Amniotic epithelial cell (primary cell): ENCODE measurements at regions not wholly inside any gene's neighbourhood (a gene's known extent, or its start where the extent isn't known, plus 50 kb on each side); places are given as distances from the start of the nearest gene placed in this dataset.
"Not testable (repeated sequence)": the region's sequence is repeated elsewhere in the genome, so short reads cannot be mapped to it uniquely, and the experiment has no call there.

Experiments used
- DNase-seq: peaks from one replicate; pipeline ENCODE4 v3.0.0-alpha.2; 2010; ENCODE audit warnings: low read depth

DNA sequence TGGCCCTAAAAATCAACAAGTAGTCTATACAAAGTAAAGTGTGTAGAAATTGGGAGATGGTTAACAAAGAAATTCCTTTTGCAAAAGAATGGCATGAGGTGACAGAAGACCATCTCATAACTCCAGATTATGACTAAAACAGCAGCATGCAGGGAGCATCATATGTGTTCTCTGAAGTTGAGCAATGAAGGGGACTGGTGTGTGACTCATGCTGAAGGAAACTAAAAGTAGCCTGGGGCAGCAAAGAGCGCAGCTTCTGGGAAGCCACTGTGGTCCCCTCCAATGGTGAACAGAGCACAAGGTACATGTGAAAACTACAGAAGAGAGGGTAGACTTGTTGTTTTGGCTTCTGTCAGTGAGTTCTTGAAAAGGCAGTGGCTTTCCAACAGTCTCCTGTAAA lies 133.4 kb downstream of the MACC1 start:
- DNase-seq, result peak; percentile 65

DNA sequence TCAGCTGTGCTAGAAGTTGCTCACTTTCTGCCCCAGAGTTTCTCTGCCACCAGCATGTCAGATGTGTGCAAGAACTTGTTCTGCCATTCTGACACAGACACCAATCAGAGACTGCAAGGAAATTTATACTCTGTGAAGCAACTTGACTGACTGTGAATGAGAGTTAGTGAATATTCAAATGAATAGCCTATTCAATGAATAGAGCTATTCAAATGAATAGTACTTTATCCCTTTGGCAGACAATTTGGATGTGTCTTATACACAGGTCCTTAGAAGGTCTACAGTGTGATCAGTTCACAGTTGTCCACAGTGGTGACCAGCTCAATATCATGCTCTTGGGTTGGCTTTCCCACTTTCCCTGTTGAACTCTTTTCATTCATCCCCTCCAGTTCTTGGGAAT lies 138.1 kb downstream of the MACC1 start:
- no peak for DNase-seq

DNA sequence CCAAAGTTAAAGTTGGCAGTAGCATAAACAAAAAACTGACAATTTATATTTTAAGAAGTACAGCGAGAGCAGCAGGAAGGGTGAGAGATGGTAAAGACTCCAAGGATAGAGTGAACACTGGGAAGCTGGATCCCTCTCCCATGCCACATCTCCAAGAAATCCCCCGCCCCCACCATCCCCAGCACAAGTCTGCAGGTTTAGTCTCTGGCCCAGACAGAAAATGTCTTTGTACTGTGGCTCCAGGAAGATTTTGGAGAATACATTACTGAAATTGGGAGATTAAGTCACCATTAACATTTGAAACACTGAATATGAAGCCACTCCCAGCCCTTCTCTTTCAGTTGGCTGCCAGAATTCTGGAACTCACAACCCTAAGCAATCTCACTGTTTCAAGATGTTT lies 140.3 kb downstream of the MACC1 start:
- DNase-seq, result no peak

DNA sequence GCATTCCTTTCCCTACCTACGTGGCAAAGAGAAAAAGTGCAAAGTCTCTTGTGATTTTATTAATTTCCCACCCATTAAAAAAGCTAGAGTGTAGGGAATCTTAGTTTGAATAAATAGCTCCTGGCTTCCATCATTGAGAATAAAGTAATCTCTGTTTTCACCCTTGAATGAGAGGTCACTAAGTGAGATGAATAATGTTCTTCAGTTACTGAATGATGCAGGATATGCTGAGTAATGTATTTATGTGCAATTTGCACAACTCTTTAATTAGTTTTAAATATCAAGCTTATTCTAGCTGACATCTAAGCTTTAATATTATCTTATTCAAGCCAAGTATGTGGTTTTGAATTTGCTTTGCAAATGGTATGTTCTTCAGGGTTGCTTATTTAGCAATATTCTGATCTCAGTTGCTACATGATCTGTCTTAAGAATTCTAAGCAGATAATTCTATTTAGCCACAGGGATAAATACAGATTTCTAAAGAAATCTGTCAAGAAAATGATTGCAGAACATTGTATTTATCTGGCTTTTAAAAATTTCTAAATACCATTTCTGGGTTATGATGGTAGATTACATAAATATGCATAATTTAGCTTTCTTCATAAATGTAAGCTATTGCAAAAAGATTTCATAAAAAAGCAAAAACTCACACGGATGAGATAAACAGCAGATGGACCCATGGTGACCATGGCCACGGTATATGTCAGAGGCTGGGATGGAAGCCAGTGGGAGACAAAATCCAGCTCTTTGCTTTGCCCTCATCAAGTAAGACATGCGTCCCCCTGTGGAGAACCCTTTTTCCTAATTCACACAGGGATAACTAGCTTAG lies 141.0 kb downstream of the MACC1 start:
- DNase-seq, result peak; percentile 95

DNA sequence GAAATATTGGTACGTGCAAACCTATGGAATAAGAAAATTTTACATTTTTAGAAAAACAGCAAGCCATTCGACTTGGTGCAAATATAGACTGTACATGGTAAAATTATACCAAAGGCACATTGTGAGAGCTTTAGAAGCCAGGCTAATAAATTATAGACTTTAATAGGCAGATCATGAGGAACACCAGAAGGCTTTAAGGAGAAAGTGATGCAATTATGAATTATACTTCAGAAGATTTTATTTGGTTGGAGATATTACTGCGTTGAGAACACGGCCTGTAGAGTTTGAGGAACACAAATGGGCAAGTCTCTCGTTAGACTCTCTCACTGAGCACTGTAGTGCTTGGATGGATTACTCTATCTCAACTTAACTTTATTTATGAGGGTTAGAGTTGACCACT lies 141.7 kb downstream of the MACC1 start:
- DNase-seq, result peak; percentile 16

DNA sequence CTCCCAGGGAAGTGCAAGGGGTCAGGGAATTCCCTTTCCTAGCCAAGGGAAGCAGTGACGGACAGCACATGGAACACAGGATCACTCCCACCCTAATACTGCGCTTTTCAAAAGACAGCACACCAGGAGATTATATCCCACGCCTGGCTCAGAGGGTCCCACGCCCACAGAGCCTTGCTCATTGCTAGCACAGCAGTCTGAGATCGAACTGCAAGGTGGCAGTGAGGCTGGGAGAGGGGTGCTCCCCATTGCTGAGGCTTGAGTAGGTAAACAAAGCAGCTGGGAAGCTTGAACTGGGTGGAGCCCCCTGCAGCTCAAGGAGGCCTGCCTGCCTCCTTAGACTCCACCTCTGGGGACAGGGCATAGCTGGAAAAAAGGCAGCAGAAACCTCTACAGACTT lies 149.2 kb downstream of the MACC1 start:
- not testable (repeated sequence) for DNase-seq

DNA sequence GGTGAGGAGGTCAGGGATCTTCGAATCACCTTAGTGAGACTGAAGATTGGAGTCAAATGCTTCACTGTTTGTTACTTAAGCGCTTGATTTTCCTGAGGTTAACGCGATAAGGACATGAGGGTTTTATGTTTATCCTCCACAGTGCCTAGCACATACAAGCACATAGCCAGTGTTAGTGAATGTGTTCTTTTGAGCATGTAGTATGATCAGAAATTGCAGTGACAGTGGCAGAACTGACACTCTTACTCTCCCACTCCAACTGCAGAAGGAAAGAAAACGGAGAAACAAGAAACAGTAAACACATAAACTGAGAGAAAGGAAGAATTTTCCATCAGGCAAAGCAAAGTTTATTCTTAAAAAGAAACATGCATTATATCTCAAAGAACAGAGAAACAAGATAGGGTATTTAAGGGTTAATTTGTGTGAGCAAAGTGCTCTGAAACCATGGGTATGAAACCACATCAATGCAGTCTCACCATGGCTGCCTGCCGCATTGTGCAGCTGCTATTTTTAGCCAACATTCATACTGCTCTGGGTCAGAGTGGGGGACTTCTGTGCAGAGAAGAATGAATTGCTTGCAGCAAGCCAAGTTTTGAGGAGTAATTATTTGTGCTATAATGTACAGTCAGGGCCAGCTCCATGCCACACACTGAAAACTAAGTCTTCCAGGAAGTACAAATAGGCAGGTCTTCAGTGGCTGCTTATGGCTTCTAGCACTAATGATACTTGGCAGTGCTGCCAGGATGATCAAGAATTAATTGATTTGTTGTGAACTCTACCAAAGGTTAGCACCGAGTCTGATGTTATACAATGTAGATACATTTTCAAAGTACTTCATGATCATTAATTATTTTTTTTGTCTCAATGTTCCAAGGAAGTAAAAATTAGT lies 152.0 kb downstream of the MACC1 start:
- peak; percentile 46 for DNase-seq

GRCh38 chr7:20064181-20064970 lies 152.8 kb downstream of the MACC1 start:
- peak; percentile 48 for DNase-seq

- DNase-seq, result no peak
Observed at GRCh38 chr7:20063644-20064043, 153.5 kb downstream of the MACC1 start.

GRCh38 chr7:20062932-20063331 lies 154.3 kb downstream of the MACC1 start:
- no peak for DNase-seq

- no peak for DNase-seq
Observed at GRCh38 chr7:20053334-20054104, 163.7 kb downstream of the MACC1 start.

- DNase-seq, result no peak
Observed at GRCh38 chr7:20050241-20050966, 166.8 kb downstream of the MACC1 start.

- DNase-seq, result no peak
Observed at GRCh38 chr7:20038676-20039075, 178.5 kb downstream of the MACC1 start.

DNA sequence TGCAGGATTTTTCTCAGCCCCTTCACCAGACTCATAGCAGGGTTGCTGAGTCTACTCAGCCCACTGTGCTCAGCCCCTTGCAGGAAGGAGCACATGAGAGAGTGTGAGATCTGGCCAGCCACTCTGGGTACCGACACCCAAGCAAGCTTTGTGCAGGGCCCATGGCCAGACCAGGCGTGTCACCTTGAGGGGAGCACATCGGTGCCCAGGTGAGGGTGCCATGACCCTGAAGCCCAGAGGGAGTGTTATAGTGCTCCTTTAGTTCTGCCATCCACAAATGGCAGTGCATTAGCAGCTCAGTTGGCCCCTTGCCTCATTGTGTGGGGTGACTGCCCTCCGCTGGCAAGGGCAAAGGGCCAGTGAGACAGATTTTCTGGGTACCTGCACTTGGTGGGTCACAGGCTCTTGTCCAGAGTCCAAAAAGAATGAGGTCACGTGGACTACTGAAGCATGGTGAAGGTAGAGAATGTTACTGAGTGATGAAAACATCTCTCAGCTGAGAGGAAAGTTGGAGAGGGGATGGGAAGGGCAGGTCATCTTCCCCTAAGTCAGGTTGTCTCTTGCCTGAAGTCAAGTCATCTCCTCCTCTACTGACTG lies 181.8 kb downstream of the MACC1 start:
- DNase-seq, result no peak

DNA sequence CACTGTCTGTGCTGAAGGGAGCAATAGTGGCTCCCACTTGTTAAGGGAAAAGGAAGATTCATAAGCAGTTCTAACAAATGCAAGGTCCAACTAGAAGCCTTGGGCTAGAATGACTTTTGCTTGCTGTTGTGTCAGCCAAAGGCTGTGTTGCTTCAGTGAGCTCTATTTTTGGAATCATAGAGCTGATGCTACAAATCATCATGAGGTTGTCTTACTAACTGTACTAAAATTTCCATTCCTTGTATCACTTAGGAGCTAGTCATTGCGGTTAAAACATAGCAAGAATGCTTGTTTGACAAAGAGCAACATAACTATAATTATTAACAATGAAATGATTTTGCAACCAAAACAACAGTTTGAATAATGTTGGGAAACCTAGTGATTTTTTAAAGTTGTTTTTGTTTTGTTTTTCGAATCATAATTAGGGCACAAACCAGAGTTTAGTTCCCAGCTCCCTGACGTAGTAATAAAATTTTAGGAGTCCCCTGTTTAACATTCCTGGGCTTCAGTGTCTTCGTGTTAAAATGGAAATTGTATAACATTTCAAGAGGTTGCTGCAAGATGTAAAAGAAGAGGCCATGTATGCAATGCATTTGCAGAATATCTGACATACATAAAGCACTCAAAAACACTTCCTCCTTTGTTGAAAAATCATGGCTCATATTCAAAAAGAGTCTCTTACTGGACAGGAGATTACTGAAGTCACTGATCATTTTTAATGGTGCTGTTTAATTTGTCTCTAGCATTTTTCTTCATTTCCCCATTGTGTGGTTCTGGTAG lies 183.4 kb downstream of the MACC1 start:
- peak; percentile 94 for DNase-seq

DNA sequence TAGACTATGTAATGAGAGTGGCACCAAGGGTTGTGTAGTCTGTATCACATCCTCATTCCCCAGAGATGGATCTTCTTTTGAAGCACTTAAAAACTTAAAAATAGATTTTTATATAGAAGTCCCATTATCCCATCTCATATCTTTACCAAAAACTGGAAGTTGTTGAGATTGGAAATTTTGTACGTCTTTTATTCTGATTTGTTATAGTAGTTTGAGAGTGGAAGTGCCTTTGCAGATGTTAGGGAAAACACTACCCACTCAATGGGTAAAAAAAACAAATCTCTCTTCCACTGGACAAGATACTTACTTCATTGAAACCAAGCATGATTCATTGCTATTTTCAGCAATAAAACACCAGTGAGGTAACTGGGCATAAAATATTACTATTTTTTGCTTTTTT lies 184.4 kb downstream of the MACC1 start:
- DNase-seq, result no peak

DNA sequence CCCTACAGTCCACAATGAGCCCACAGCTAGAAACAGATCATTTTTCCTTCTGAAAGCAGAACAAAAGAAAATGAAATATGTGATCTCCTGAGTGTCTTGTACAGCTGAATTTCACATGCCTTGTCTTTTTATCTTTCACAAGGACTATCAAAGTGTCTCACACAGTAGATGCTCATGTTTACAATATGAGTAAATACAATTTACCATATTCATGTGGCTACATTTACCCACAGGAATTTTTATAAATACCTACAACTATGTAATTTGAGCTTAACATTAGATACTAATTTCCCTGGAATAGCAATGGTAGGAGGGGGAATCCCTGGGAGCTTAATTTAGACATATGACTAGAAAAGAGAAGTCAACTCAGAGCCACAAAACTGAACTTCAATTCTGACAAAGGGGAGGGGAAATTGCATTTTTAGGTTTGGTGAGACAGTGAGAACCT lies 186.2 kb downstream of the MACC1 start:
- peak; percentile 49 for DNase-seq

DNA sequence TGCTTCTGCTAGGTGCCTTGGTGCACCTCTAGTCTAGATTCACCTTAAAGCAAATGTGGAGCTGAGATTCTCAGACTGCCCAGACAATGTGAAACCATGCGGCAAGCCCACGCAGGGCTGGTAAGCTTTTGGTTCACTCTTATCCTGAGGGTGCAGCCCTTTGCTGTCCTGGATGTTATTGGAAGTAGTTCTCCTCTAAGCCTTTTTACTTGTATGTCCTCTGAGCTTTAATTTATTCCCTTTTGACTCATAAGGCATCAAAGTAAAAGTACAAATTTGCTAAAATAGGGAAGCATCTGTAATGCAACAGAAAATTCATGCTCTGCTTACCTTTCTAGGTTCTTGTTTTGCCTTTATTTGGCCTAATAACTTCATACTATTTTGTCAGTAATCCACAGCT lies 186.8 kb downstream of the MACC1 start:
- DNase-seq, result no peak

- DNase-seq, result no peak
Observed at GRCh38 chr7:20026762-20027161, 190.4 kb downstream of the MACC1 start.

DNA sequence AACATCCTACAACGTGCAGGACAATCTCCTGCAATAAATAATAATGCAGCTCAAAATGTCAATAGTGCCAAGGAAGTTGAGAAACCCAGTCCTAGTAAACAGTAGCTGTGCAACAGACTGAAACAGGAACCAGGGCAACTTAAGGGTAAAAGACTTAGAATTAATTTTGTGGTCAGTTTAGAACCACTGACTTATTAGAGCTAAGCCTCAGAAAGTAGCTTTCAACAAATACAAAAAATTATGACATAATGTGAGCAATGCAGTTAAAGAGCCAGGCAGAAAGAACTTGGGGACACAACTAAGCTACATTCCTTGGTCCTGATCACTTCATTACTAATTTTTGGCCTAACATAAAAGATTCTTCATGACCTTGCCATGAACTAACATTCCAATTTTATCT lies 195.4 kb downstream of the MACC1 start:
- DNase-seq, result peak; percentile 31
